ENCODE measurements at regions not wholly inside any gene's neighbourhood (a gene's known extent, or its start where the extent isn't known, plus 50 kb on each side); places are given as distances from the start of the nearest gene placed in this dataset.

DNA sequence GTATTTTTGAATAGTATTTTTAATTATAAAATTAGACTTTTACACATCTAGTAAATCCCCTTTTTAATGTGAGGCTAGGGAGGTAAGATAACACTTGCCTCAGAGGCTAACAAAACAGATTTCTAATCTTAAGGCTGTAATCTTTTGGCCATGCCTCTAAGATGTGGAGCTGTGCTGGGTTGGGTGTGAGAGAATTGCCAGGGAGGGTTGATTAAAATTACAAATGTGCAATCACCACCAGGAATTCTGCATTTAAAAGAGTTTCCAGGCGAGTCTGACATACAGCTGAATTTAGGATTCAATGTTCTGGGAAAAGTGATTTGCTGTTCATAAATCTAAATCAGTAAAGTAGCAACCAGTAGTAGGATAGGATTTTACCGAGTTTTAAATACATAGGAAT, 73.3 kb downstream of the NUDT12 start:
- H3K36me3 ChIP-seq (ENCODE audit: control insufficient read depth in 2 of 4, insufficient read depth in 4 of 4, low read length in 3 of 4) = no peaks in the 10 kb centered on the region
- H4K5ac ChIP-seq (ENCODE audit: insufficient read length, low read depth, low read length) = peak overlapping the region; percentile 77
- no peak overlapping the region for H2BK5ac ChIP-seq (ENCODE audit: low read depth, low read length)
- H2AFZ ChIP-seq (ENCODE audit: low read length) = no peak overlapping the region
- H3K4me1 ChIP-seq (replicated peaks in 1 of 4; ENCODE audit: control insufficient read depth in 3 of 4, insufficient read depth in 4 of 4, low read length in 3 of 4) = peaks cover 0 to 12% (median 1%) of the 10 kb centered on the region in 4 experiments; a peak in 1 of 7 replicates
- H3K23ac ChIP-seq (ENCODE audit: insufficient read length) = no peak overlapping the region
- peak overlapping the region; percentile 11 to 35; a peak in 2 of 4 replicates for H3K4me2 ChIP-seq (ENCODE audit: insufficient read depth in 1 of 2, low read depth in 2 of 2, low read length in 2 of 2)
- DNase-seq (ENCODE audit: low read depth in 1 of 2, low spot score in 2 of 2) (no peak), FAIRE-seq (no peak)
- H3K79me2 ChIP-seq (ENCODE audit: control insufficient read depth in 1 of 2, insufficient read depth in 2 of 2, low read length in 2 of 2) = no peaks in the 10 kb centered on the region
- no peaks in the 10 kb centered on the region for H3K79me1 ChIP-seq (ENCODE audit: low read depth, low read length)
- H3K4me3 ChIP-seq (ENCODE audit: extremely low read depth in 1 of 4, insufficient read depth in 2 of 4, low read depth in 3 of 4, low read length in 4 of 4) = 0 out of 8 replicates have a peak overlapping the region, but pooled peaks of 1 of the 4 experiments have one; percentile 3
- WGBS, 2 experiments (ENCODE audit: extremely low coverage in 1 of 2, insufficient coverage in 1 of 2, insufficient read length in 1 of 2, insufficient replicate concordance in 2 of 2, low coverage in 1 of 2, low lambda C conversion rate in 2 of 2, missing lambda C conversion rate in 1 of 2) = 15% methylated on average over 2 of the region's 2 CpGs; no CpG with 5 or more reads in 1 of the 2 experiments
- no peak overlapping the region for H2BK15ac ChIP-seq (ENCODE audit: low read length)
- H3K9ac ChIP-seq (replicated peaks in 1 of 4; ENCODE audit: extremely low read depth in 1 of 4, low read depth in 3 of 4, low read length in 3 of 4) = no peak overlapping the region
- no peak overlapping the region for H2BK20ac ChIP-seq (ENCODE audit: low read length)
- no peak overlapping the region for H2BK12ac ChIP-seq (ENCODE audit: low read depth, low read length)
- ChIA-PET CTCF (ENCODE audit: partially characterized antibody) (interaction anchor here (1.0 to 4.4 kb wide), 4 partner anchors 10 to 265 kb away, joined by 3 to 34 read pairs (median 4); no protein-coding TSS in a partner anchor), POLR2A (ENCODE audit: partially characterized antibody) (interaction anchor here (0.9 kb wide), 1 partner anchor 190 kb away, joined by 3 read pairs; no protein-coding TSS in a partner anchor)
- H3K14ac ChIP-seq (ENCODE audit: insufficient read length) = no peak overlapping the region
- H2BK120ac ChIP-seq (replicated peaks; ENCODE audit: low read depth, low read length) = no peak overlapping the region
- H3K9me3 ChIP-seq (ENCODE audit: insufficient read depth in 2 of 2, low read depth in 1 of 2, low read length in 1 of 2) = no peaks in the 10 kb centered on the region
- no peak overlapping the region; the same call in 1 of the 2 replicates for H3K18ac ChIP-seq (ENCODE audit: extremely low read depth, low read length)
- no peaks in the 10 kb centered on the region for H4K20me1 ChIP-seq (replicated peaks in 1 of 2; ENCODE audit: control insufficient read depth in 1 of 2, insufficient read depth in 2 of 2, low read length in 2 of 2)
- H4K91ac ChIP-seq (replicated peaks; ENCODE audit: insufficient read length, low read length) = no peak overlapping the region
- no peaks in the 10 kb centered on the region for H3K27me3 ChIP-seq (replicated peaks in 1 of 4; ENCODE audit: control insufficient read depth in 3 of 4, extremely low read depth in 1 of 4, insufficient read depth in 3 of 4, low read length in 3 of 4)
- peak overlapping the region; percentile 13 for H3K56ac ChIP-seq (replicated peaks; ENCODE audit: insufficient read length, low read depth, low read length)
- no peak overlapping the region for H3K4ac ChIP-seq (replicated peaks; ENCODE audit: insufficient read length, low read depth, low read length)
- no peak overlapping the region for H4K8ac ChIP-seq (ENCODE audit: extremely low read depth, insufficient read depth, low read length)
- H2AK5ac ChIP-seq (ENCODE audit: low read depth, low read length) = no peak overlapping the region
- H3K23me2 ChIP-seq (ENCODE audit: low read depth, low read length) = no peaks in the 10 kb centered on the region; the same call in 1 of the 2 replicates
- H3K27ac ChIP-seq (ENCODE audit: low read depth, low read length) = no peak overlapping the region
- TF ChIP-seq SRF (IDR thresholded peaks at IDR 0.05; ENCODE audit: low read depth, low read length) (no peak), SIRT6 (IDR thresholded peaks at IDR 0.05; ENCODE audit: low read length) (no peak), TAF1 (IDR thresholded peaks at IDR 0.05; ENCODE audit: low read depth, low read length) (no peak), TEAD4 (IDR thresholded peaks at IDR 0.05; ENCODE audit: low read depth, low read length) (no peak), SIX5 (IDR thresholded peaks at IDR 0.05; ENCODE audit: low read depth, low read length) (no peak), EZH2 (IDR thresholded peaks at IDR 0.05; ENCODE audit: low read depth, low read length, severe bottlenecking) (no peak), SP1 (IDR thresholded peaks at IDR 0.05; ENCODE audit: low read depth, low read length) (no peak), GABPA (IDR thresholded peaks at IDR 0.05; ENCODE audit: borderline replicate concordance, insufficient read depth, low read length) (no peak), CBX5 (IDR thresholded peaks at IDR 0.05; ENCODE audit: low read depth, low read length) (no peak), RAD21 (IDR thresholded peaks at IDR 0.05 in 1 of 2, conservative IDR thresholded peaks at IDR 0.05 in 1 of 2; ENCODE audit: low read depth in 2 of 2, low read length in 2 of 2) (no peak)
- TF ChIP-seq, protein P1, sequence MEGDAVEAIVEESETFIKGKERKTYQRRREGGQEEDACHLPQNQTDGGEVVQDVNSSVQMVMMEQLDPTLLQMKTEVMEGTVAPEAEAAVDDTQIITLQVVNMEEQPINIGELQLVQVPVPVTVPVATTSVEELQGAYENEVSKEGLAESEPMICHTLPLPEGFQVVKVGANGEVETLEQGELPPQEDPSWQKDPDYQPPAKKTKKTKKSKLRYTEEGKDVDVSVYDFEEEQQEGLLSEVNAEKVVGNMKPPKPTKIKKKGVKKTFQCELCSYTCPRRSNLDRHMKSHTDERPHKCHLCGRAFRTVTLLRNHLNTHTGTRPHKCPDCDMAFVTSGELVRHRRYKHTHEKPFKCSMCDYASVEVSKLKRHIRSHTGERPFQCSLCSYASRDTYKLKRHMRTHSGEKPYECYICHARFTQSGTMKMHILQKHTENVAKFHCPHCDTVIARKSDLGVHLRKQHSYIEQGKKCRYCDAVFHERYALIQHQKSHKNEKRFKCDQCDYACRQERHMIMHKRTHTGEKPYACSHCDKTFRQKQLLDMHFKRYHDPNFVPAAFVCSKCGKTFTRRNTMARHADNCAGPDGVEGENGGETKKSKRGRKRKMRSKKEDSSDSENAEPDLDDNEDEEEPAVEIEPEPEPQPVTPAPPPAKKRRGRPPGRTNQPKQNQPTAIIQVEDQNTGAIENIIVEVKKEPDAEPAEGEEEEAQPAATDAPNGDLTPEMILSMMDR (IDR thresholded peaks at IDR 0.05; ENCODE audit: control extremely low read depth in 1 of 3, insufficient read depth in 1 of 3, low read depth in 1 of 3, low read length in 3 of 3) = no peak
- TF ChIP-seq, protein P2, sequence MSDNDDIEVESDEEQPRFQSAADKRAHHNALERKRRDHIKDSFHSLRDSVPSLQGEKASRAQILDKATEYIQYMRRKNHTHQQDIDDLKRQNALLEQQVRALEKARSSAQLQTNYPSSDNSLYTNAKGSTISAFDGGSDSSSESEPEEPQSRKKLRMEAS (IDR thresholded peaks at IDR 0.05) = no peak
